Hematopoietic multipotent progenitor cell treated with erythropoietin and hydrocortisone succinate and interleukin-3 and kit ligand, for 15 days (in vitro differentiated cells): ENCODE measurements at regions not wholly inside any gene's neighbourhood (a gene's known extent, or its start where the extent isn't known, plus 50 kb on each side); places are given as distances from the start of the nearest gene placed in this dataset.
"Not testable (repeated sequence)": the region's sequence is repeated elsewhere in the genome, so short reads cannot be mapped to it uniquely, and the experiment has no call there.

ENCODE experiments used
- DNase-seq: peaks from one replicate; pipeline ENCODE4 v3.0.0-alpha.2; 2015; ENCODE audit warnings: low spot score

DNA sequence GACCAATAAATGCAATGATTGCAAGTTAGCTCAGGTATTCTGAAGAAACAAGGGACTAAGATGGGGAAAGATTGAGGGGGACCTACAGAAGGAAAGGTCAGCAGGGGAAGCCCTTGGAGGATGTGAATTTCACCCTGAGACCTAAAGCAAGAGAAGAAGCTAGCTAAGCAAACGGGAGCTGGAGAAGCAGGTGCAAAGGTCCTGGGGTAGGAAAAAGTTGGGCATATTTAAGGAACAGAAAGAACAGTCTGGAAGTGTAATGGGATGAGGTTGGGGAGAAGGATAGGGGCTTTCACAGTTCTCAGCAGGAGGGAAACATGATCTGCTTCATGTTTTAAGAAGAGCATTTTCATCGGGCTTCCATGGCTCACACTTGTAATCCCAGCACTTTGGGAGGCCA is 89.7 kb upstream of the SLC45A1 start:
- DNase-seq, result no peak

- not testable (repeated sequence) for DNase-seq
Observed at GRCh38 chr1:8227674-8228073, 90.2 kb upstream of the SLC45A1 start.

- no peak for DNase-seq
Observed at GRCh38 chr1:8226747-8227146, 91.2 kb upstream of the SLC45A1 start.

- not testable (repeated sequence) for DNase-seq
Observed at GRCh38 chr1:8226024-8226423, 91.9 kb upstream of the SLC45A1 start.

DNA sequence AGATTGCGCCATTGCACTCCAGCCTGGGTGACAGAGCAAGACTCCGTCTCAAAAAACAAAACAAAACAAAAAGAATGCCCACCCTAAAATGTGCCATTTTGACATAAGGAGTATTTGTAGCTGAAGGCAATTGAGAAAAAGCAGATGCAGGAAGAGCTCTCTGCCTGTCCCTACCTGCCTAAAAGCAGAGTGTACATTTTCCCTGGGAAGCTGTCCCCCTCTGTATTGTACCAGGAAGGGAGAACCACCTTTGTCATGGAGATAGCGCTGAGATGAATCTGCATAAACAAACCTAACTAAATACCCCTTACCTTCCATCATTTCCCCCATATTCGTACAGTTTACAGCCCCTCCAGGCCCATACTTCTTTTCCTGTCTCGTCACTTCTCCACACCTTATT is 94.4 kb upstream of the SLC45A1 start:
- DNase-seq, result no peak

GRCh38 chr1:8222789-8223188 is 95.1 kb upstream of the SLC45A1 start:
- DNase-seq, result no peak

DNA sequence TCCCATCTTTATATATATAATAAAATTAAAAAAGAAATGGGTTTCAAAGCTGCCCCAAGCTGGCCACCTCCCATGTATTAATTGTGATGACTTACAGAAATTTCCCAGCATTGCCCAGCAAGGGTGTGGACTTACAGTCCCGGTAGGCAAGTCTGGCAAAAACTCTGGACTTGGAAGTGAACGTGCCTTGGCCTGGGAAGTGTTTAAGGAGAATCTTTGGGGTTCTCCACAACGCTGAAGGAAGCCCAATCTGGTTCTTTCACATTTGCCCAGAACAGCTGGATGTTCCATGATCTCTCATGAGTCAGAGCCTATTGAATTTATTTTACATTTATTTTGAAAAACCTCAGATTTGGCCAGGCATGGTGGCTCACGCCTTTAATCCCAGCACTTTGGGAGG is 98.4 kb upstream of the SLC45A1 start:
- no peak for DNase-seq

DNA sequence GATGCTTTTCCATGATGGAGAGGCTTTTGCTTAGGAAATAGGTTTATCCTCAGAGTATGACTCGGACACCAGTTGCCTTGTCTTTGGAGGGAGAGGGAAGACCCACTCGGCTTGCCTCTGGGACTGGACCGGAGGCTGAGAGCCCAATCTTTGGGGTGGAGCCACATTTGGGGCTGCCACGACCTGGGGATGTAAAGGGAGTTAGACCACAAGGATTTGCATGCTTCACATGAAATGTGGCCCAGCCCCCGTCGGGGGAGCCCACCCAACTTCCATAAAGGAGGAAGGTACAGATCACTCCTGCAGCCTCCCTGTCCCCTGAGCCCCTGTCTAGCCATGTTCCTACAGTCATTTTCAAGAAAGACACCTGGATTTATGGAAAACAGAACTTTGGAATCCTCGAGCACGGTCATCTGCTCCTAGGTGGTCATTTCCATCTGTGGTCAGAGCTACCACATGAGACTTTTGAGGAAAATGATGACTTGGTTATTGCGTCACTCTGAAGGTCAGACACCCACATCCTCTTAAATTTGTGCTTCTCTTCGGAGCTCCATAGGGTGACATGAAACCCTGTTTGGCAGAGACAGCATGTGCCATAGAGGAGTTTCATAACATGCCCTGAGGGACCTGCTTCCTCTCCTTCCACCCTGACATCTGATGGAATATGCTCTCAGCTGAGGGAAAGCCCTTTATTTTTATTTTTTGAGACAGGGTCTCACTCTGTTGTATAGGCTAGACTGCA is 99.4 kb upstream of the SLC45A1 start:
- no peak for DNase-seq

DNA sequence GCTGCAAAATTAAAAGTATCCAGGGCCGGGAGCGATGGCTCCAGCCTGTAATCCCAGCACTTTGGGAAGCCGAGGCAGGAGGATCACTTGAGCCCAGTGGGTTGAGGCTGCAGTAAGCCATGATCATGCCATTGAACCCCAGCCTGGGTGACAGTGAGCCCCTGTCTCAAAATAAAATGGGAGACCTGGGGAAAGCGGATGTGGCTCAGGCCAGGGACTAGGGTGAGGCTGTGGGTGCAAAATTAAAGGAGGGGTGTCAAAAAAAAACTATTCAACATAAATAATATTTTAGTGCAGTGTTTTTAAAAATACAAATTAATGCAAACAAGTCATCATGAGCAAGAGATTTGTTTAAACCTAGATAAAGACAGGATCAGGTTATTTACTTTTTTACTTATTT is 100.1 kb upstream of the SLC45A1 start:
- no peak for DNase-seq

DNA sequence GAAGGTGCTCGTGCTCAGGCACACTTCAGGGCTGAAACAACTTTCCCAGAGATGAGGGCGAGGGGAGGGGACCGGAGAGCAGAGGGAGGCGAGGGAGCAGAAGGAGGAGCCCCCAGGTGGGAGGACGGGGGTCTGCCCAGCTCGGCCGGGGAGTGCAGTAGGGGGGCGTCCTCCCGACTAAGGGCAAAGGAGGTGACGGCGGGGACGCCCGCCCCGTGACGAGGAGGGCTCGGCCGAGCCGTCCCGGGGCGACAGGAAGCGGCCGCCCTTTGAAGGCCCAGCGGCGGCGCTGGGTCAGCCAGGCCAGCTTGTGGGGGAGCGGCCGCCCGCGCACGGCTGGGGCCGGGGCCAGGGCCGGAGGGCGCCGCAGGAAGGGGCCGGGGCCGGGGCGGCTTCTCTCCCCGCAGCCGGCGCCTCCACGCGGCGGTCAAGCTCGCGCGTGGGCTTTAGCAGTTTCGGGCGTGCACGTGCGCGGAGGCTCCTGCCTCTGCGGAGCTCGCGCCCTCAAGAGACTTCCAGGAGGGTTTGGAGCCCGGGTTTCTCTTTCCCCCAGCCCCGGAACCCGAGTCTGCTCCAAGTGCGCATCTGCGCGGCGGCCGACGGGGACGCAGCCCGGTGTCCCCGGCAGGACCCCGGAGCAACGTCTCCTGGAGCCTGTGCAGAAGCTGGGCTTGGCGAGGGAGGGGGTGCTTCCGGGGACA is 100.8 kb upstream of the SLC45A1 start:
- DNase-seq, result no peak

DNA sequence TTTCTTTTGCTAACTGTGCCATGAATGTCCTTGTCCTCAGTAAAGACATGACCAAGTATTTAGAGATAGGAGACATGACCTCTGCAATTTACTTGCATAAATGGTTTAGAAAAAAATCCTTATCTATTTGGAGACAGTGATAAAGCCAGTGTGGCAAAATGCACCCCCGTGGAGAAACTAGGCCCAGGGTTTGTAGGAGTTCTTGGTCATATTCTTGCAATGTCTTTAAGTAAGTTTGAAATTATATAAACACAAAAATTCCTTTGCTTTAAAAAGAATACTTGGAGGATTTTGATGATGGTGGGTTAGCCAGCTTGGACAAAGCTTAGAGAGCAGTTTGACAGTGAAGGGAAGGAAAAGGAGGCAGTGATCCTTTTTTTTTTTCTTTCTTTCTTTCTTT is 101.9 kb upstream of the SLC45A1 start:
- no peak for DNase-seq

- DNase-seq, result no peak
Observed at GRCh38 chr1:8214501-8215173, 103.3 kb upstream of the SLC45A1 start.

- DNase-seq, result no peak
Observed at GRCh38 chr1:8213676-8214075, 104.2 kb upstream of the SLC45A1 start.

DNA sequence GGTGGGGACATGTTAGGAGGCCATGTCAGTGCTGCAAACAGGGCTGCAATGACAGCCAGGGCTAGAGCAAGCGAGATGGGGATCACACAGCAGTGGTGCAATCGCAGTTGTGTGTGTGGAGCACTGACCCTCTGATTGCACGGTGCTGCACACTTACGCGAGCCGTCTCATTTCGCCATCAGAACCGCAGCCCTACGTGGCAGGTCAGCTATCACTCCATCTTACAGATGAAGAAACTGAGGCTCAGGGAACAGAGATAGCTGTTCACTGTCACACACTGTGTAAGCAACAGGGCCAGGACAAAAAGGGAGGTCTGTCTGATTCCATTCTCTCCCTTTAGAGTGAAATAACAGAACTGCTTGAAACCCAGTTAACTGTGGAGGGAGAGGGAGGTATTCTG is 104.8 kb upstream of the SLC45A1 start:
- DNase-seq, result no peak

GRCh38 chr1:8212580-8213031 is 105.3 kb upstream of the SLC45A1 start:
- DNase-seq, result no peak

DNA sequence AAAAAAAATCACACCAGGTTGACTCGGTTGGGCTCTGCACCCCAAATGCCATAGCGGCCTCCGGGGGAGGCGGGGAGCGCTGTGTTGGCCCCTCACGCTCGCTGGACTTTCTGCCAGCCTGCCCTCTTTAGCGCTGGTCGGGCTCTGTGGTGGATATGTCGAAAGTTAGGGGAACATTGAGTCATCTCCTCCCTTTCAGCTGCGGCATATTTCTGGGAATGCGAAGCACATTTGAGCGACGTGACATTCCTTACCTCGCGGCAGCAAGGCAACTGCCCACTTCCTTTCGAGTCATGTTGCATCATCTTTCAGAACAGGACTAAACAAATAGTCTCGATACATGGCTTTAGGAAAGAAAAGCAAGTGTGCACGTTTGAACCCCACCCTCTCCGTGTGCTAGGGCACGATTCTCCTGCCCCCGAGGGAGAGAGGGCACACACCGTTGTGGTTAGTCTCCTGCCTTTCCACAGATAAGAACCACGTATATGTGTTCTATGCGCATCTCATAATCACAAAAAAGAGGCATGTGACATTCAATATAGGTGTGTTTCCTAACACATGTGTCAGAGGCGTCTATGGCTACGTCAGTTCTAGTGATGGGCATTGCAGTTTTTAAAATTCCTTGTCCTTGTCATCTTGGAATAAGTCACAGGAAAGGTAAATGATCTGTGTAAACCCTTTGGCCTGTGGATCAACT is 105.9 kb upstream of the SLC45A1 start:
- DNase-seq, result no peak

- no peak for DNase-seq
Observed at GRCh38 chr1:8211251-8211882, 106.5 kb upstream of the SLC45A1 start.

DNA sequence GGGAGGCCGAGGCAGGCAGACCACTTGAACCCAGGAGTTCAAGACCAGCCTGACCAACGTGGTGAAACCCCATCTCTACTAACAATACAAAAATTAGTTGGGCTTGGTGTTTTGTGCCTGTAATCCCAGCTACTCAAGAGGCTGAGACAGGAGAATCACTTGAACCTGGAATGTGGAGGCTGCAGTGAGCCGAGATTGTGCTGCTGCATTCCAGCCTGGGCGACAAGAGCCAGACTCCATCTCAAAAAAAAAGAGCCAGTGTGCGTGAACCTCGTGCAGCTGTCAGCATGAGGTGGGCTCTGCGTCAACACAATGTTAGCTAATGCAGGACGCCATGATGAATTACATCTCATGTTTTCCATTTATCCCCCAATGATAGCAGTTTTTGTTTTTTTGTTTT is 110.7 kb upstream of the SLC45A1 start:
- no peak for DNase-seq

DNA sequence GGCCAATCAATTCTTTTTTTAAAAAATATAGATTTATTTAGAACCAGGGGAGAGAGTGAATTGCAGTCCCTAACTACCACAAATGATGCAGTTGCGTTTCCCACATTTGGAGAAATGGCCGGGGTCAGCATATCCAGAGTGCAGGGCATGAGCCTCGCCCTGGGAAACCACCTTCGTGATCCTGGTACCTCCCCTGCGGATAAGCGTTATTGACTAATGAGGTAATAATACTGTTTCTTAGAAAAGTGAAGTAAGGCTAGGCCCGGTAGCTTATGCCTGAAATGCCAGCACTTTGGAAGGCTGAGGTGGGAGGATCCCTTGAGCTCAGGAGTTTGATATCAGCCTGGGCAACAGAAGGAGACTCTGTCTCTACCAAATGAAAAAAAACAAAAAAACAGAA is 111.5 kb upstream of the SLC45A1 start:
- DNase-seq, result no peak

DNA sequence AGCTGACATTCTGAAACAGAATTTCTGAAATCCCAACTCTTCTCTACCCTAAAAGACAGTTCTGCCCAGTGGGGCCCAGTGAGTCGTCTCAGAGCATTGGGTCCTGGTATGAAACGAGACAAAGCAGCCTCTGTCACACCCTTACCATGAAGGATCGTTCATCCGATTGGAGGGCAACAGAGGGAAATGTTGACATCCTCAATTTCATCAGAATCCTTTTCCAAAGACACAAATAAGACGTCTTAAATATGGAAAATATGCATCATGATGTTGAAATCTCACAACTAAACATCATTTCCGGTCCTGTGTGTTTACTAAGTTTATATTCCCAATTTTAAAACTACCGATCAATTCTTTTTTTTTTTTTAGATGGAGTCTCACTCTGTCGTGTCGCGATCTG is 112.1 kb upstream of the SLC45A1 start:
- DNase-seq, result no peak

DNA sequence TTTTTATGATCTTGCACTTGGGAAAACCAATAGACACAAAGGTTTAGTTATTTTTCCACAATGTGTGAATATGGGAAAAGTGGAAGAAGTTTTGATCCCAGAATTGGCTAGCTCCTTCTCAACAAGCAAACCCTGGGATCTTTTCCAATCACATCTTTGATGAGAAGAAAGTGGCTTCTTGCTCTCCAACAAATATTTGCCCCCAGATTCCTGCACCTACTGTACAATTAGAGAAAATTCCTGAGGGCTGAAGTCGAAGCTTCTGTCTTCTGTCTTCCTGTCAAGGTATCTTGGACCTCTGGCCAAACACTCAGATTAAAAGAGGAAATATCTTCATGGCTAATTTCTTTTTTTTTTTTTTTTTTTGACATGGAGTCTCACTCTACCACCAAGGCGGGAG is 113.1 kb upstream of the SLC45A1 start:
- DNase-seq, result no peak

DNA sequence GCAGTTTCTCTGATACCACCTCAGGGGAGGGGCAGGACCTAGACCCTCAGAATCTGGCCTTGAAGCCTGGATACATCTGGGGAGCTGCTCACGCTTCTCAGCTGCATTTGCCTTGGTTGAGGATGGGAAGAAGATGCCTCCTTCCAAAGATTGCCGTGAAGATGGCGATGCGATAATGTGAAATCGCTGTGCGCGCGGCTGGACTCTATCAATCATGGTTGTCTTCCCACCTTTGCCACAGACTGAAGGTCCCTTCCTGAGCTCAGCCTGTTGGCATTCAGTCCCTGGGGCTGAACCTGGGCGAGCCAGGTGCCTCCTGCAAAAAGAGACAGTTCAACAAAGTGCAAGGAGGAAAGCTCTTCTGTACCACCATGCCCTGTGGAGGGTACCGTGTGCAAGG is 114.4 kb upstream of the SLC45A1 start:
- DNase-seq, result no peak
